ENCODE measurements at regions not wholly inside any gene's neighbourhood (a gene's known extent, or its start where the extent isn't known, plus 50 kb on each side); places are given as distances from the start of the nearest gene placed in this dataset.

GRCh38 chr2:31739161-31739560 is 158.4 kb upstream of the SRD5A2 start:
- TF ChIP-seq, protein P1, sequence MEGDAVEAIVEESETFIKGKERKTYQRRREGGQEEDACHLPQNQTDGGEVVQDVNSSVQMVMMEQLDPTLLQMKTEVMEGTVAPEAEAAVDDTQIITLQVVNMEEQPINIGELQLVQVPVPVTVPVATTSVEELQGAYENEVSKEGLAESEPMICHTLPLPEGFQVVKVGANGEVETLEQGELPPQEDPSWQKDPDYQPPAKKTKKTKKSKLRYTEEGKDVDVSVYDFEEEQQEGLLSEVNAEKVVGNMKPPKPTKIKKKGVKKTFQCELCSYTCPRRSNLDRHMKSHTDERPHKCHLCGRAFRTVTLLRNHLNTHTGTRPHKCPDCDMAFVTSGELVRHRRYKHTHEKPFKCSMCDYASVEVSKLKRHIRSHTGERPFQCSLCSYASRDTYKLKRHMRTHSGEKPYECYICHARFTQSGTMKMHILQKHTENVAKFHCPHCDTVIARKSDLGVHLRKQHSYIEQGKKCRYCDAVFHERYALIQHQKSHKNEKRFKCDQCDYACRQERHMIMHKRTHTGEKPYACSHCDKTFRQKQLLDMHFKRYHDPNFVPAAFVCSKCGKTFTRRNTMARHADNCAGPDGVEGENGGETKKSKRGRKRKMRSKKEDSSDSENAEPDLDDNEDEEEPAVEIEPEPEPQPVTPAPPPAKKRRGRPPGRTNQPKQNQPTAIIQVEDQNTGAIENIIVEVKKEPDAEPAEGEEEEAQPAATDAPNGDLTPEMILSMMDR (IDR thresholded peaks at IDR 0.05) = no peak
- TF ChIP-seq POLR2AphosphoS5 (IDR thresholded peaks at IDR 0.05) (no peak), POLR2A (IDR thresholded peaks at IDR 0.05) (no peak)

Data from transverse colon (tissue), 4 donors.